ENCODE measurements at regions not wholly inside any gene's neighbourhood (a gene's known extent, or its start where the extent isn't known, plus 50 kb on each side); places are given as distances from the start of the nearest gene placed in this dataset.
A peak's percentile ranks its signal among the peaks of the same experiment; 100 is the strongest.

DNA sequence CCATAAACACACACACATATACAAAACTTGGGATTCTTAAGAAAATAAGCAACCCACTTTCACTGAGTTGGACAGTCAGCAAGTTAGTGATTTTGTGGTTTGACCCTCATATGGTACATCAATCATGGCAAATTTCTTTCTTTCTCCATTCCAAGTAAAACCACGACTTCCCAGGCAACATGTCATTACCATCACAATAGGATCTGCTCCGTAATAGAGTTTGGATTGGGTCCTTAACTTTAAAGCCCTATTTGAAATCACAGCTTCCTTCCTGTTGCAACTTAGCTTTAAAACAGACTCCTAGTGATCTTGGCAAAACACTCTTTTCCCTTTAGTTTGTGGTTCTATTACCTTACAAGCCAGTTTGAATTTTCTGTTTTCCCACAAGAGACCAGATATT, 483.6 kb downstream of the INHBA start:
- no peaks in the 10 kb centered on the region for H3K4me1 ChIP-seq
- no peaks in the 10 kb centered on the region for H3K9me3 ChIP-seq
- WGBS (ENCODE audit: insufficient coverage, low coverage, low lambda C conversion rate, missing lambda C conversion rate): 14% methylated on average over 2 of the region's 2 CpGs
- no peaks in the 10 kb centered on the region for H3K36me3 ChIP-seq
- H3K27ac ChIP-seq: no peak overlapping the region
- ATAC-seq (no peak), DNase-seq (no peak)
- intact Hi-C loops (cut with DNase I): no loop called here
- H3K4me3 ChIP-seq: no peak overlapping the region
- no peaks in the 10 kb centered on the region for H3K27me3 ChIP-seq
- TF ChIP-seq POLR2A (IDR thresholded peaks at IDR 0.05) (no peak), CTCF (IDR thresholded peaks at IDR 0.05) (no peak)

DNA sequence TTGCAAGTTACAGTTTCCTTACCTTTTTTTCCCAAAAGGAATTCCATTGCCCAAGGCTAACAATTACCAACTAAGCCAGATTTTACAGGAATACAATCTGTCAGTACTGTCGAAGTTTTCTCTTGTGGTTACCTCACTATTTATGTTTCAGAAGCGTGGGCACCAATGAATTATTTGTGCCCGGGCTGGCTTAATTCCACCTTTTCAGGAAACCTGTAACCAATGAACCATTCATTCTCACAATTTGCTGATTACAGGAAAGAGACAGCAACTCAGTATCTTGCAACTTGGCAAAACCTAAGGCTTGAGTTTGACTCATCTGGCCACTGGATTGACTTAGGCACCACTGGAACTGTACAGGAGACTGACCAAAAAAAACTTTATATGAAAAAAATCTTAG, 485.6 kb downstream of the INHBA start:
- no peak for DNase-seq
- Histone ChIP-seq H3K4me3 (no peak overlapping the region), H3K9me3 (no peaks in the 10 kb centered on the region), H3K4me1 (no peaks in the 10 kb centered on the region), H3K27ac (no peak overlapping the region), H3K27me3 (no peaks in the 10 kb centered on the region), H3K36me3 (no peaks in the 10 kb centered on the region)
- TF ChIP-seq CTCF (IDR thresholded peaks at IDR 0.05): no peak
- ATAC-seq: no peak
- 83% methylated on average over 3 of the region's 3 CpGs for WGBS (ENCODE audit: insufficient coverage, low coverage, low lambda C conversion rate, missing lambda C conversion rate)
- intact Hi-C loops (cut with DNase I): no loop called here

DNA sequence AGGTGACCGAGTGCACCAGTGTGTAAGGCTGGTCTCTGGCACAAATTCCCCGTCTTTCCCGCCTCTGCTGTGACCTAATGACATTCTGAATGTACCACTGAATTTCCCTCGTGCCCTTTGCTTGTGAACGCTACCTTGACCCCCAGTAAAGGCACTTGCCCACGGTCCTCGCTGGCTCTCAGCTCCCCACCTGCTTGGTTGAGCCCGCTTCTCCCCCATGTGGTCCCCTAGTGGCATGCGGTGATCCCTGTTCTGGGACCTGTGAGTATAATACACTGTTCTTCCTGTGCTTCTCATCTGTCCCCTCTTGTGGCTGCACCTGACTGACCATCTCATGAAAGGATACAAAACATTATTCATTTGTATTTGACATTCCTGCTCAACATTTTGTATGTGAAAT, 495.7 kb downstream of the INHBA start:
- TF ChIP-seq CTCF (IDR thresholded peaks at IDR 0.05): no peak
- TF ChIP-seq POLR2A (IDR thresholded peaks at IDR 0.05): no peak
- no peaks in the 10 kb centered on the region for H3K27me3 ChIP-seq
- H3K4me3 ChIP-seq: no peak overlapping the region
- 80% methylated on average over 6 of the region's 9 CpGs for WGBS (ENCODE audit: insufficient coverage, low coverage, low lambda C conversion rate, missing lambda C conversion rate)
- H3K4me1 ChIP-seq: no peaks in the 10 kb centered on the region
- intact Hi-C loops (cut with DNase I): no loop called here
- DNase-seq (no peak), ATAC-seq (peak in 3 of 4 donors; percentile 45 to 73 (median 70))
- H3K9me3 ChIP-seq: no peaks in the 10 kb centered on the region
- no peaks in the 10 kb centered on the region for H3K36me3 ChIP-seq
- H3K27ac ChIP-seq: no peak overlapping the region

GRCh38 chr7:41206267-41206666, 496.6 kb downstream of the INHBA start:
- TF ChIP-seq CTCF (IDR thresholded peaks at IDR 0.05) (no peak), POLR2A (IDR thresholded peaks at IDR 0.05) (no peak)
- DNase-seq (no peak), ATAC-seq (peak in 1 of 4 donors; percentile 28)
- Histone ChIP-seq H3K27me3 (no peaks in the 10 kb centered on the region), H3K36me3 (no peaks in the 10 kb centered on the region), H3K27ac (no peak overlapping the region), H3K4me1 (no peaks in the 10 kb centered on the region), H3K9me3 (no peaks in the 10 kb centered on the region), H3K4me3 (no peak overlapping the region)
- 23% methylated on average over 2 of the region's 2 CpGs for WGBS (ENCODE audit: insufficient coverage, low coverage, low lambda C conversion rate, missing lambda C conversion rate)
- intact Hi-C loops (cut with DNase I): no loop called here

DNA sequence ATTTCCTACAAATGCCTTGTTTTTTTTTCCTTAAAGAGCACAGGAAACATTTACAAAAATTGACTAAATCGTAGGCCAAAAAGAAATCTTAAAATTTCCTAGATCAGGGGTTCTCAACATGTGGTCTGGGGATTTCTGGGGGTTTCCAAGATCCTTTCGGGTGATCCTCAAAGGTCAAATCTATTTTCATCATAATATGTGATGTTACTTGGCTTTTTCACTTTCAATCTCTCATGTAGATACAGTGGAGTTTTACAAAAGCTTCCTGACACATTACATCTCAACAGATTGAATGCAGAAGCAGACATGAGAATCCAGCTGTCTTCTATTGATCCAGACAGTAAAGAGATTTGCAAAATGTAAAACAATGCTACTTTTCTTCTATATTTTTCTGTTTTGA, 497.3 kb downstream of the INHBA start:
- H3K27me3 ChIP-seq: no peaks in the 10 kb centered on the region
- TF ChIP-seq POLR2A (IDR thresholded peaks at IDR 0.05) (no peak), CTCF (IDR thresholded peaks at IDR 0.05) (no peak)
- DNase-seq (no peak), ATAC-seq (no peak)
- no peaks in the 10 kb centered on the region for H3K4me1 ChIP-seq
- H3K4me3 ChIP-seq: no peak overlapping the region
- H3K27ac ChIP-seq: no peak overlapping the region
- no peaks in the 10 kb centered on the region for H3K36me3 ChIP-seq
- no peaks in the 10 kb centered on the region for H3K9me3 ChIP-seq
- intact Hi-C loops (cut with DNase I): no loop called here
- 71% methylated on average over 2 of the region's 2 CpGs for WGBS (ENCODE audit: insufficient coverage, low coverage, low lambda C conversion rate, missing lambda C conversion rate)

Data from right lobe of liver (tissue), 6 donors.